ENCODE measurements at regions not wholly inside any gene's neighbourhood (a gene's known extent, or its start where the extent isn't known, plus 50 kb on each side); places are given as distances from the start of the nearest gene placed in this dataset.

DNA sequence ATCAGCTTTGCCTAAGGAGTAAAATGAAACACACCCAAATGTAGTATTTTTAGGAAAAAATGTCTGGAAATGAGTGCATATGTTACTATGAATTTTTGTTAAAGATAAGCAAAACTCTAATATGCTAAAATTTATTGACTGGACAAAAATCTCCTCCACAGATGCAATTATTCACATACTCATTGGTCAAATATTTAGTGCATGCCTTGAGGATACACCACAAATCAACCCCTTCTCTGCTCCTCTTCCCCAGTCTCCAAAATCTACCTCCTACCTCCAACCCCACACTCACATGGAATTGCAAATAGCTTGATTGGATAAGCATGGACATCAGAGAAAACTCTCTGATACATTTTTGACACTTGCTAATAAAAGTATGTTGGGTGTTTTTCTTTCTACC is 95.6 kb upstream of the CDC42EP3 start:
- TF ChIP-seq CTCF (IDR thresholded peaks at IDR 0.05) = no peak
- no peak for TF ChIP-seq POLR2A (IDR thresholded peaks at IDR 0.05)
- TF ChIP-seq POLR2AphosphoS5 (IDR thresholded peaks at IDR 0.05; ENCODE audit: insufficient read depth in 1 of 2, low read depth in 1 of 2) = no peak

Data from vagina (tissue), 2 donors.